HepG2 (cell line): ENCODE measurements at regions not wholly inside any gene's neighbourhood (a gene's known extent, or its start where the extent isn't known, plus 50 kb on each side); places are given as distances from the start of the nearest gene placed in this dataset.

Experiments
- BCL6 ChIP-seq: IDR thresholded peaks from 2 replicates; pipeline ENCODE4 v1.6.1; 2016; ENCODE audit warnings: missing genetic modification reagents, missing compliant biosample characterization
- NR2F2 ChIP-seq: IDR thresholded peaks from 2 replicates; pipeline ENCODE4 v1.6.1; 2012; ENCODE audit warnings: low read depth, inconsistent platforms, borderline replicate concordance
- ONECUT2 ChIP-seq: sonication (generic); formaldehyde crosslinking; IDR thresholded peaks from 2 replicates; pipeline ENCODE4 v1.4.0; 2020; ENCODE audit warnings: missing genetic modification reagents
- TF ChIP-seq, protein P1 (sequence below): sonication (generic); formaldehyde crosslinking; IDR thresholded peaks from 2 replicates; pipeline ENCODE4 v1.4.0; 2020; ENCODE audit warnings: mild to moderate bottlenecking, missing genetic modification reagents
- TF ChIP-seq, protein P2 (sequence below): IDR thresholded peaks from 2 replicates; pipeline ENCODE4 v1.6.1; 2016; ENCODE audit warnings: mild to moderate bottlenecking, missing biosample characterization, missing genetic modification reagents
- TF ChIP-seq, protein P3 (sequence below): sonication (generic); formaldehyde crosslinking; IDR thresholded peaks from 2 replicates; pipeline ENCODE4 v1.5.1; 2020; ENCODE audit warnings: missing genetic modification reagents, mild to moderate bottlenecking, borderline replicate concordance
- TF ChIP-seq, protein P4 (sequence below): IDR thresholded peaks from 2 replicates; pipeline ENCODE4 v1.6.1; 2016; ENCODE audit warnings: mild to moderate bottlenecking
- TF ChIP-seq, protein P5 (sequence below): sonication (generic); formaldehyde crosslinking; IDR thresholded peaks from 2 replicates; pipeline ENCODE4 v1.4.0; 2020; ENCODE audit warnings: missing genetic modification reagents, borderline replicate concordance

DNA sequence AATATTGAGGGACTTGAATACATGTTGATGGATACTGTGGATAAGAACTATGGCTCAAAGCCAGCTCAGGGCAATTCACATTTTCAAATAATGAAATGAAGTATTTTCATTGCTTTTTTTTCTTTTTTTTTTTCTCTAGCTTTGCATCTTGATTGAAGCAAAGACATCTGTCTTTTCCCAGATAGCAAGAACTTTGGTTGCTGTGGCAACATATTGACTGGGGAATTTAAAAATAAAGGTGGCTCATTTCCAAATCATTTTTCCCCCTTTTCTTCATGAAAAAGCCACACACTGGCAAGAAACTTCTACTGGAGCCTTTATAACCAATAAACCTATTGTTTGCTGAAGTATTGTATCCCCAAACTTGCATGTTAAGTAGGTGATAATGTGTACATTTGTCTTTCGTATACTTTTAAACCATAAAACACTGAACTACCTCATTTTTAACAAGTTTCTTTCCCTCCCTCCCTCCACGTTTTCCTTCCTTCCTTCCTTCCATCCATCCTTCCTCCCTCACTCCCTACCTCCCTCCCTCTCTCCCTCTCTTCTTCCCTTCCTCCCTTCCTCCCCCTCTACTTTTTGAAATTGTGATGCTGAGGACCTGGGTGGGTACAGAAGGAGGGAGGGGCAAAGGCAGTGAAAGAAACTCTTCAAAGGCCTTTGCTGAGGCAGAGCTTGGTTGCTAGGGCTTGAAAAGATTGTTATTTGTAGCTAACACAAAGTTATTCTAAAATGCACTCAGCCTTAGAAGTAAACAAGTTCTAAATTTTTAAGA, 343.5 kb upstream of the SPRY2 start (continued):
- TF ChIP-seq, protein P1, sequence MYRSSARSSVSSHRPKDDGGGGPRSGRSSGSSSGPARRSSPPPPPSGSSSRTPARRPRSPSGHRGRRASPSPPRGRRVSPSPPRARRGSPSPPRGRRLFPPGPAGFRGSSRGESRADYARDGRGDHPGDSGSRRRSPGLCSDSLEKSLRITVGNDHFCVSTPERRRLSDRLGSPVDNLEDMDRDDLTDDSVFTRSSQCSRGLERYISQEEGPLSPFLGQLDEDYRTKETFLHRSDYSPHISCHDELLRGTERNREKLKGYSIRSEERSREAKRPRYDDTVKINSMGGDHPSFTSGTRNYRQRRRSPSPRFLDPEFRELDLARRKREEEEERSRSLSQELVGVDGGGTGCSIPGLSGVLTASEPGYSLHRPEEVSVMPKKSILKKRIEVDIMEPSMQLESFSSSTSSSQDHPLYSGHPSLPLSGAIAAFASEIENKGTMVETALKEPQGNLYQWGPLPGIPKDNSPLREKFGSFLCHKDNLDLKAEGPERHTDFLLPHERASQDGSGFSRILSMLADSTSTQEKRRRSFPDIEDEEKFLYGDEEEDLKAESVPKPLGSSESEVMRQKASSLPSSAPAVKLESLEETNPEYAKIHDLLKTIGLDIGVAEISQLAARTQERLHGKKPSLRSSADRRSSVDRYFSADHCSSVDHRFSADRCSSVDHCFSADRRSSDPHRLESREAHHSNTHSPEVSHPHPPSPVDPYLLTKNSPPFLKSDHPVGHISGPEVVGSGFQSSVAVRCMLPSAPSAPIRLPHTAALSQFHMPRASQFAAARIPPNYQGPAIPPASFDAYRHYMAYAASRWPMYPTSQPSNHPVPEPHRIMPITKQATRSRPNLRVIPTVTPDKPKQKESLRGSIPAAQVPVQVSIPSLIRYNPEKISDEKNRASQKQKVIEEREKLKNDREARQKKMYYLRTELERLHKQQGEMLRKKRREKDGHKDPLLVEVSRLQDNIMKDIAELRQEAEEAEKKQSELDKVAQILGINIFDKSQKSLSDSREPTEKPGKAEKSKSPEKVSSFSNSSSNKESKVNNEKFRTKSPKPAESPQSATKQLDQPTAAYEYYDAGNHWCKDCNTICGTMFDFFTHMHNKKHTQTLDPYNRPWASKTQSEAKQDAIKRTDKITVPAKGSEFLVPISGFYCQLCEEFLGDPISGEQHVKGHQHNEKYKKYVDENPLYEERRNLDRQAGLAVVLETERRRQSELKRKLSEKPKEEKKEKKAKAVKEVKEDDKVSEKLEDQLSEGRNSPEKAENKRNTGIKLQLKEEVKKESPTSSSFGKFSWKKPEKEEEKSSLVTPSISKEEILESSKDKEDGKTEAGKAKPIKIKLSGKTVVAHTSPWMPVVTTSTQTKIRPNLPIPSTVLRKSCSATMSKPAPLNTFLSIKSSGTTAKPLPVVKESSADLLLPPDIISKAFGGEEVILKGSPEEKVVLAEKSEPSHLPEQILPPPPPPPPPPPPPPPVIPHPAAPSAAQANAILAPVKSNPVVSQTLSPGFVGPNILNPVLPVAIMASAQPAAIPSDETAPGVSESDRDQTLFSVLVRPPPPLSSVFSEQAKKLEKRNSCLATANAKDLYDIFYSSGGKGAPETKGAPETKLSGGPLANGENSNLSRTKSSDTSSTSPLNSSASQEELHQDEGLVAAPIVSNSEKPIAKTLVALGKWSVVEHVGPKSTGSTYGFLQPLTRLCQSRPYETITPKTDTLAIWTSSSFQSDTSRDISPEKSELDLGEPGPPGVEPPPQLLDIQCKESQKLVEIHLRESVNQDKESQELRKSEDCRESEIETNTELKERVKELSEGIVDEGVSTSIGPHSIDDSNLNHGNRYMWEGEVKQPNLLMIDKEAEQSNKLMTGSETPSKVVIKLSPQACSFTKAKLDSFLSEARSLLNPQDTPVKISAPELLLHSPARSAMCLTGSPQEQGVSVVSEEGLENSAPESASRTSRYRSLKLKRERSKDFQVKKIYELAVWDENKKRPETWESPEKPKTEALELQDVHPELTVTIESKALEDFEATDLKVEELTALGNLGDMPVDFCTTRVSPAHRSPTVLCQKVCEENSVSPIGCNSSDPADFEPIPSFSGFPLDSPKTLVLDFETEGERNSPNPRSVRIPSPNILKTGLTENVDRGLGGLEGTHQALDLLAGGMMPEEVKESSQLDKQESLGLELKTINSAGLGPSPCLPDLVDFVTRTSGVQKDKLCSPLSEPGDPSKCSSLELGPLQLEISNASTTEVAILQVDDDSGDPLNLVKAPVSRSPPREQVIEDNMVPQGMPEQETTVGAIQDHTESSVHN: no peak
- TF ChIP-seq BCL6 (CRISPR knock-in tag) (no peak), NR2F2 (no peak), ONECUT2 (no peak)
- TF ChIP-seq, protein P2, sequence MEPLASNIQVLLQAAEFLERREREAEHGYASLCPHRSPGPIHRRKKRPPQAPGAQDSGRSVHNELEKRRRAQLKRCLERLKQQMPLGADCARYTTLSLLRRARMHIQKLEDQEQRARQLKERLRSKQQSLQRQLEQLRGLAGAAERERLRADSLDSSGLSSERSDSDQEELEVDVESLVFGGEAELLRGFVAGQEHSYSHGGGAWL: no peak
- TF ChIP-seq, protein P3, sequence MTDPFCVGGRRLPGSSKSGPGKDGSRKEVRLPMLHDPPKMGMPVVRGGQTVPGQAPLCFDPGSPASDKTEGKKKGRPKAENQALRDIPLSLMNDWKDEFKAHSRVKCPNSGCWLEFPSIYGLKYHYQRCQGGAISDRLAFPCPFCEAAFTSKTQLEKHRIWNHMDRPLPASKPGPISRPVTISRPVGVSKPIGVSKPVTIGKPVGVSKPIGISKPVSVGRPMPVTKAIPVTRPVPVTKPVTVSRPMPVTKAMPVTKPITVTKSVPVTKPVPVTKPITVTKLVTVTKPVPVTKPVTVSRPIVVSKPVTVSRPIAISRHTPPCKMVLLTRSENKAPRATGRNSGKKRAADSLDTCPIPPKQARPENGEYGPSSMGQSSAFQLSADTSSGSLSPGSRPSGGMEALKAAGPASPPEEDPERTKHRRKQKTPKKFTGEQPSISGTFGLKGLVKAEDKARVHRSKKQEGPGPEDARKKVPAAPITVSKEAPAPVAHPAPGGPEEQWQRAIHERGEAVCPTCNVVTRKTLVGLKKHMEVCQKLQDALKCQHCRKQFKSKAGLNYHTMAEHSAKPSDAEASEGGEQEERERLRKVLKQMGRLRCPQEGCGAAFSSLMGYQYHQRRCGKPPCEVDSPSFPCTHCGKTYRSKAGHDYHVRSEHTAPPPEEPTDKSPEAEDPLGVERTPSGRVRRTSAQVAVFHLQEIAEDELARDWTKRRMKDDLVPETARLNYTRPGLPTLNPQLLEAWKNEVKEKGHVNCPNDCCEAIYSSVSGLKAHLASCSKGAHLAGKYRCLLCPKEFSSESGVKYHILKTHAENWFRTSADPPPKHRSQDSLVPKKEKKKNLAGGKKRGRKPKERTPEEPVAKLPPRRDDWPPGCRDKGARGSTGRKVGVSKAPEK (CRISPR knock-in tag): no peak
- TF ChIP-seq, protein P4, sequence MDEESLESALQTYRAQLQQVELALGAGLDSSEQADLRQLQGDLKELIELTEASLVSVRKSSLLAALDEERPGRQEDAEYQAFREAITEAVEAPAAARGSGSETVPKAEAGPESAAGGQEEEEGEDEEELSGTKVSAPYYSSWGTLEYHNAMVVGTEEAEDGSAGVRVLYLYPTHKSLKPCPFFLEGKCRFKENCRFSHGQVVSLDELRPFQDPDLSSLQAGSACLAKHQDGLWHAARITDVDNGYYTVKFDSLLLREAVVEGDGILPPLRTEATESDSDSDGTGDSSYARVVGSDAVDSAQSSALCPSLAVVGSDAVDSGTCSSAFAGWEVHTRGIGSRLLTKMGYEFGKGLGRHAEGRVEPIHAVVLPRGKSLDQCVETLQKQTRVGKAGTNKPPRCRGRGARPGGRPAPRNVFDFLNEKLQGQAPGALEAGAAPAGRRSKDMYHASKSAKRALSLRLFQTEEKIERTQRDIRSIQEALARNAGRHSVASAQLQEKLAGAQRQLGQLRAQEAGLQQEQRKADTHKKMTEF (CRISPR knock-in tag): no peak
- TF ChIP-seq, protein P5, sequence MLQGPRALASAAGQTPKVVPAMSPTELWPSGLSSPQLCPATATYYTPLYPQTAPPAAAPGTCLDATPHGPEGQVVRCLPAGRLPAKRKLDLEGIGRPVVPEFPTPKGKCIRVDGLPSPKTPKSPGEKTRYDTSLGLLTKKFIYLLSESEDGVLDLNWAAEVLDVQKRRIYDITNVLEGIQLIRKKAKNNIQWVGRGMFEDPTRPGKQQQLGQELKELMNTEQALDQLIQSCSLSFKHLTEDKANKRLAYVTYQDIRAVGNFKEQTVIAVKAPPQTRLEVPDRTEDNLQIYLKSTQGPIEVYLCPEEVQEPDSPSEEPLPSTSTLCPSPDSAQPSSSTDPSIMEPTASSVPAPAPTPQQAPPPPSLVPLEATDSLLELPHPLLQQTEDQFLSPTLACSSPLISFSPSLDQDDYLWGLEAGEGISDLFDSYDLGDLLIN (CRISPR knock-in tag): no peak
